Glutamatergic neuron (in vitro differentiated cells): ENCODE measurements at regions not wholly inside any gene's neighbourhood (a gene's known extent, or its start where the extent isn't known, plus 50 kb on each side); places are given as distances from the start of the nearest gene placed in this dataset.
A peak's percentile ranks its signal among the peaks of the same experiment; 100 is the strongest.

Experiments used
- DNase-seq: peaks from one replicate; pipeline ENCODE4 v3.0.0; 2022
- H3K27ac Mint-ChIP-seq: one replicate; pipeline ENCODE4 v1.8.0; 2020; ENCODE audit warnings: mild to moderate bottlenecking, mixed read lengths, inconsistent platforms; ENCODE audit not compliant: unreplicated experiment
- H3K27me3 Mint-ChIP-seq: one replicate; pipeline ENCODE4 v1.8.0; 2020; ENCODE audit warnings: mild to moderate bottlenecking, moderate library complexity, mixed read lengths, inconsistent platforms; ENCODE audit not compliant: unreplicated experiment
- H3K36me3 Mint-ChIP-seq: one replicate; pipeline ENCODE4 v1.8.0; 2020; ENCODE audit warnings: mild to moderate bottlenecking, mixed read lengths, inconsistent platforms; ENCODE audit not compliant: unreplicated experiment
- H3K4me1 Mint-ChIP-seq: one replicate; pipeline ENCODE4 v1.8.0; 2020; ENCODE audit warnings: mild to moderate bottlenecking, low read depth, mixed read lengths, inconsistent platforms; ENCODE audit not compliant: unreplicated experiment
- H3K4me3 Mint-ChIP-seq: one replicate; pipeline ENCODE4 v1.8.0; 2020; ENCODE audit warnings: mild to moderate bottlenecking, mixed read lengths, inconsistent platforms; ENCODE audit not compliant: unreplicated experiment
- H3K9me3 Mint-ChIP-seq: one replicate; pipeline ENCODE4 v1.8.0; 2020; ENCODE audit warnings: mild to moderate bottlenecking, moderate library complexity, mixed read lengths, inconsistent platforms; ENCODE audit not compliant: unreplicated experiment
- TF ChIP-seq, protein P1 (sequence below): fragments of 200-600 bp; sonication (generic); IDR thresholded peaks from one replicate; pipeline ENCODE4 v1.5.0; 2021; ENCODE audit not compliant: partially characterized antibody, unreplicated experiment

DNA sequence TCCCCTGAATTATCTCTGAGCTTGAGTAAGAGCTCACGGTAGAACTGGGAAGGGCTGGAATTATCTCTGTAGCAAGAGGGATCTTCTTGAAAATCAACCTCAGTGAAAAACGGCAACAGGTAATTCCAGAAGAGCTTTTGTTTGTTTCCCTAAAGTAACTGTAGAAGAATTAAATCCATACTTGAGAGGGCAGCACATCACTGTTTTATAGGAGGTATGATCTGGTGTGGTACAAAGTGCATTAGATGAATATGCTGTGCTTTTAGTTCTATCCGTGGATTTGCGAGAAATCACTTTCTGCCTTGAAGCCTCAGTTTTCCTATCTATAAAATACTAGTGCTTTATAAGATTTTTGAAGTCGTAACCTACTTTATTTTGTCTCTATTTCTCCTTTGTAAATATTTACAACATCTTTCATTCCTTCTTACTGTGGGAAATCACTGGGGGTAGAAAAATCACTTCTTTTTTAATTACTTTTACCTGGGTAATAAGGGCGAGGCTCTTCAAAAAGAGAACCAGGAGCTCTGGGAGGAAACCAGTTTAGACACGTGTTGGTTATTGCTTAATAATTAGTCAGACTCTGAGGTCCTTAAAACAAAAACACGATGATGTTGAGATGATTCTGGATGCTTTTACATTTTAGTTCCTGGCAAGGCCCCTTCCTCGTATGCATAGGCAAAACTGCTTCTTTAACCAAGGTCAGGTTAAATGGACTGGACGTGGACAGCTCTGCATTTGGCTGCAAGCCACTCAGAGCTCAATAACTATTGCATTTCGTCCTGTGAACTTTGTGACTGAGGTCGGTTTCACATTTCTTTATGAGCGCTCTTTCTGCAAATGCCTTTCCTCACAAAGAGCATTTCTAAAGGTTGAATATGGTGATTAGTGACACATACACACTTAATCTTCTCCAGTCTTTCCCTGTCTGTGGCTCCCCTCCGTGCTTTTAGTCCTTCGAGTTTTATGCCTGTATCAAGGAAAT is 376.1 kb downstream of the BRINP1 start:
- TF ChIP-seq, protein P1, sequence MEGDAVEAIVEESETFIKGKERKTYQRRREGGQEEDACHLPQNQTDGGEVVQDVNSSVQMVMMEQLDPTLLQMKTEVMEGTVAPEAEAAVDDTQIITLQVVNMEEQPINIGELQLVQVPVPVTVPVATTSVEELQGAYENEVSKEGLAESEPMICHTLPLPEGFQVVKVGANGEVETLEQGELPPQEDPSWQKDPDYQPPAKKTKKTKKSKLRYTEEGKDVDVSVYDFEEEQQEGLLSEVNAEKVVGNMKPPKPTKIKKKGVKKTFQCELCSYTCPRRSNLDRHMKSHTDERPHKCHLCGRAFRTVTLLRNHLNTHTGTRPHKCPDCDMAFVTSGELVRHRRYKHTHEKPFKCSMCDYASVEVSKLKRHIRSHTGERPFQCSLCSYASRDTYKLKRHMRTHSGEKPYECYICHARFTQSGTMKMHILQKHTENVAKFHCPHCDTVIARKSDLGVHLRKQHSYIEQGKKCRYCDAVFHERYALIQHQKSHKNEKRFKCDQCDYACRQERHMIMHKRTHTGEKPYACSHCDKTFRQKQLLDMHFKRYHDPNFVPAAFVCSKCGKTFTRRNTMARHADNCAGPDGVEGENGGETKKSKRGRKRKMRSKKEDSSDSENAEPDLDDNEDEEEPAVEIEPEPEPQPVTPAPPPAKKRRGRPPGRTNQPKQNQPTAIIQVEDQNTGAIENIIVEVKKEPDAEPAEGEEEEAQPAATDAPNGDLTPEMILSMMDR, result no peak
- H3K36me3 Mint-ChIP-seq, result no peaks in the 10 kb centered on the region
- no peak overlapping the region for H3K27ac Mint-ChIP-seq
- H3K4me3 Mint-ChIP-seq, result no peak overlapping the region
- no peak for DNase-seq
- no peaks in the 10 kb centered on the region for H3K27me3 Mint-ChIP-seq
- peaks cover 3% of the 10 kb centered on the region for H3K9me3 Mint-ChIP-seq
- H3K4me1 Mint-ChIP-seq, result peaks cover 3% of the 10 kb centered on the region

DNA sequence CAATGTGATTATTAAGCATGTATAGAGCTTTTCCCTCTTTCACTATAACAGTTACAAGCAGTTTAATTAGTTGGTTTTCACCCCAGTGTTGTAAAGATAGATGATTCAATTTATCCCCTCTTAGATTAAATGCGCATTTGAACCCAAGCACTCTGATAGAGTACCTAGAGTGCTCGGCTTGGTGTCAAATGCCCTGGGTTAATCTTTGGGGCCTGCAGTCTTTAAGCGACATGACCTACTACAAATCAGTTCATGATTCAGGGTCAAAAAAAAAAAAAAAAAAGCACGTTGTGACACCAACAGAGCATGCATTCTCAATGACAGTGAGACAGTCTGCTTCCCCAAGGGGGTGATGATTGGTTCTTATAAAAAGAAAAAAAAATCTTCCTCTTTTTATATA is 375.3 kb downstream of the BRINP1 start:
- H3K36me3 Mint-ChIP-seq, result no peaks in the 10 kb centered on the region
- peaks cover 3% of the 10 kb centered on the region for H3K9me3 Mint-ChIP-seq
- no peak for DNase-seq
- no peaks in the 10 kb centered on the region for H3K27me3 Mint-ChIP-seq
- no peak overlapping the region for H3K27ac Mint-ChIP-seq
- H3K4me3 Mint-ChIP-seq, result no peak overlapping the region
- TF ChIP-seq, protein P1, result no peak
- H3K4me1 Mint-ChIP-seq, result peaks cover 3% of the 10 kb centered on the region

- Mint-ChIP-seq H3K9me3 (no peaks in the 10 kb centered on the region), H3K27ac (peak overlapping the region; percentile 90), H3K4me1 (peaks cover 17% of the 10 kb centered on the region), H3K27me3 (no peaks in the 10 kb centered on the region), H3K4me3 (peak overlapping the region; percentile 15), H3K36me3 (peaks cover 4% of the 10 kb centered on the region)
- DNase-seq, result no peak
- TF ChIP-seq, protein P1, result no peak
Measured at GRCh38 chr9:119002491-119002890, 366.7 kb downstream of the BRINP1 start.

DNA sequence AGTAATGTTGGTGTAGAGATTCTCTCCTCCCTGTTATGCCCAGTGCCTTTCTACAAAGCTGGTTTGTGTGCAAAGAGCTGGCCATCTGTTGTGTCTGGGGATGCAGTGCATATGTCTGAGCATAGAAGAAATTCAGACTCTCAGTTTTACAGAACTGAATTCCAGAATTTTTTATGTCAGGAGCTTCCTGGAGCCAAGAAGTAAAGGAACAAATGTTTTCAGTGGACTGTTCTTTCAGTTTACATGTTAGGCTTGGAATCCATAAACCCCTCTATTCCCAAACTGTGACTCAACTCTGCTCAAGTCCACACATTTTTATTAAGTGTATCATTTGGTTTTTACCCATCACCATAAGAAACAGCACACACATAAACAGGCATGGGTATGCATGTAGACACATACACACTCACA is 366.0 kb downstream of the BRINP1 start:
- no peaks in the 10 kb centered on the region for H3K27me3 Mint-ChIP-seq
- H3K4me1 Mint-ChIP-seq, result peaks cover 17% of the 10 kb centered on the region
- H3K27ac Mint-ChIP-seq, result peak overlapping the region; percentile 90
- no peaks in the 10 kb centered on the region for H3K9me3 Mint-ChIP-seq
- H3K36me3 Mint-ChIP-seq, result peaks cover 4% of the 10 kb centered on the region
- peak overlapping the region; percentile 15 for H3K4me3 Mint-ChIP-seq
- TF ChIP-seq, protein P1, result no peak
- no peak for DNase-seq
